Activated CD8-positive, alpha-beta memory T cell treated with anti-CD3 and anti-CD28 coated beads, Interleukin-2, amount 50 U/mL, for 48 hours (primary cell): ENCODE measurements at regions not wholly inside any gene's neighbourhood (a gene's known extent, or its start where the extent isn't known, plus 50 kb on each side); places are given as distances from the start of the nearest gene placed in this dataset.

Experiments used
- DNase-seq: peaks from one replicate; pipeline ENCODE4 v3.0.0-alpha.2; 2020

DNA sequence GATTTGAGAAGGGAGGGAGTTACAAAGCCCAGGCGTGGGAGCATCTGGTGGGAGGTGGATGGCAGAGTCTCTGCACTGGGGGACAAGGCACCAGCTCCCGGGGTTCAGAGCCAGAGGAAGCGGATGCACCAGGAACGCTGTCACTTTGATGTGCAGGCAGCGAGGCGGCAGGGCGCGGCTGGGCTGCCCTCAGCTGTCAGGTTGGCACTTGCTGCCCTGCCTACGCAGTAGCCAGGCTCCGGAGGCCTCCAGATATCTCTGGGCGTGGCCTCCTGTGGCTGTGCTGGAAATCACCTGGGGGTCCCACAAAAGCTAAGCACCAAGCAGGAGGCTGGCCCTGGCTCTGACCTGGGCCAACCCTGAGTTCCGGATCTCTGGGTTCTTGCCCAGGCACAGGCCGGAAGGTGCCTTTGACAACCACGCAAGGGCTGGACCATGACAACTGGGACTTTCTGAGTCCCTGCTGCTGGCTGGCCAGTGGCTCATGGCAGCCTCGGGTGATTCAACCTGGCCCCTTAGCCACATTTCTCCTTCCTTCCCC, 62.1 kb upstream of the MAP1LC3B2 start:
- no peak for DNase-seq

DNA sequence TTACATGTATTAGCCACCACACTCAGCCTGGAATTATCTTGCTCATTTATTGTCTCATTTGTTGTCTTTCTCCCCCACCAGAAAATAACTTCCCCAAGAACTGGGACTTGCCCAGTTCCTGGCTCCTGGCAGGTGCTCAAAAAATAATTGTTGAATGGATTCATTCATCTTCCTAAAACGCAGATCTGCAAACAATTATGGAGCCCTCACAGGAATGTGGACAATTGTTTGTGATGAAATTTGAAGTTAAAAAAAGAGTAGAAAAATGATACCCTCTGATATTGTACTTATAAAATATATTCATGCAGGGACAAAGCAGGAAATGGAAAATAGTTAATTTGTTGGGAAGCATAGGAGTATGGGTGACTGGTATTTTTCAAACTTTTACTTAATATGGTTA, 60.7 kb upstream of the MAP1LC3B2 start:
- DNase-seq, result no peak

DNA sequence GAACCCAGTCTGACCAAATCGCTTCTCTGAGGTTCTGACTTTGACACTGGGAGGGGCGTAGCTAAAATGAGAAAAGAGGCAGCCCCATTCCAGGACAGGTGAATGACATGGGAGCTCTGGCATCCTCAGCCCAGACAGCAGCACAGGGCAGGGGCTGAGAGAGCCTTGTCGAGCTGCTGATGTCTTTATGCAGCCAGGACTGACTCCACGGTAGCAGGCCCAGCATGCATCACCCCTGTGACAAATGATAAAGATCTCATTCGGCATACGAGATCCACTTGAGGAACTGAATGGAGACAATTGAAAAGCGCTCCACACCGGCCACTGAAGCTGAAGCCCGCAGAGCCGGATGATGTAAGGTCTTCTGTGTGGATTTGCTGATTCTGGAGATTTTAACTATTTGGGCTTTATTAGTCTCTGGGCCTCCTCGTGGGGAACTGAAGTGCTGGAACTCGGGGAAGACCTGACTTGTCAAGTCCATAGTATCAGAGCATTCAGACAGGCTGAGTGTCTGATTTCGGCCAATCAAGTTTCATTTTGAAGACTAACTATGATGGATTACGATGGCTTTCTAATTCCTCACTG, 56.9 kb upstream of the MAP1LC3B2 start:
- DNase-seq, result no peak

DNA sequence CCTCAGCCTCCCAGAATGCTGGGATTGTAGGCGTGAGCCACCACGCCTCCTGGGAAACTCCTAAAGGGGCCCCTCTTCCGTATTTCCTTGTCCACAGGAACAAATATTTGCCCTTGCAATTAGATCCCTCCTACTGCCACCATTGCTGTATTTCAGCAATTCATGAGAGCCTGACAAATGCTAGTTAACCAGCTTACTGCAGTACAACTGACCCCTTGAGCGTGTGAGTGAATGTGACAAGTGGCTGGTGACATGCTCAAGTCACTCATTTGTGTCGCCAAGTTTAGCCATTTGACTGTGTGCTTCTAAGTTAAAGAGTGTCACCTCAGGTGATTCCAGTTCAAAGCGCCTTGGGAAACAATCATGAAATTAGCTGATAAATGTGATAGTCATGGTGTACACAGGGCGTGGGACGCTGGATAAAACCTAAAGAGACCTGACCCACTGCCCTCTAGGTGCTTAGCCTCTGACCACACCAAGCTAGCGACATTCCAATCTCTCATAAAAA, 56.1 kb upstream of the MAP1LC3B2 start:
- DNase-seq, result no peak

DNA sequence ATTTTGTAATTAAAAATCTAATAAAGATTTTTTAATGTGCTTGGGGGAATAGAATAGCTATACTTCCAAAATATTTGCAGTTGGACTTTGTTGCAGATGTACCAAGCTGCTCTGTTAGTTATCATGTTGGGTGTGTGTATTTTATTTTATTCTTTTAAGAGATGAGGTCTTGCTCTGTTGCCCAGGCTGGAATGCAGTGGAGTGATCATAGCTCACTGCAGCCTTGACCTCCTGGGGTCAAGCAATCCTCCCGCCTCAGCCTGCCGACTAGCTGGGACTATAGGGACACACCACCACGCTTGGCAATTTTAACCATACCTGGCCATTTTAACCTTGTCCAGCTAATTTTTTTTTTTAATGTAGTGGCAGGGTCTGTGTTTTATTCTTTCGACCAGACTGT, 54.7 kb upstream of the MAP1LC3B2 start:
- DNase-seq, result no peak

DNA sequence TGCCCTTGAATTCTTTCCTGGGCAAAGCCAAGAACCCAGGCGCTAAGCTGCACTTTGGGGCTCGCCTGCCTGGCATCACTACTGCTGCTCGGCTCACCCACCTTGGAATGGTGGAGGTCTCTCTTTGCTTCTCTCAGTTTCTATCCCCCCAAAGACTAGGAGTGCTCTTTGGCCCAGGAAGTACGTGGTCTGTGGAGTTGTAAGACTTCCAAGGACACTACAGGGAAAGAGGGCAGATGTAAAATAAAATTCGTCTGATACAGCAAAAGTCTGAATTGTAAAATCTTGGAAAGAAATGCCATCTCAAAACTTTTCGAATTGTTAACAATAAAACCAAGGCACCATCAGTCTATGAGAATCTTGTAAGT, 52.5 kb upstream of the MAP1LC3B2 start:
- no peak for DNase-seq

DNA sequence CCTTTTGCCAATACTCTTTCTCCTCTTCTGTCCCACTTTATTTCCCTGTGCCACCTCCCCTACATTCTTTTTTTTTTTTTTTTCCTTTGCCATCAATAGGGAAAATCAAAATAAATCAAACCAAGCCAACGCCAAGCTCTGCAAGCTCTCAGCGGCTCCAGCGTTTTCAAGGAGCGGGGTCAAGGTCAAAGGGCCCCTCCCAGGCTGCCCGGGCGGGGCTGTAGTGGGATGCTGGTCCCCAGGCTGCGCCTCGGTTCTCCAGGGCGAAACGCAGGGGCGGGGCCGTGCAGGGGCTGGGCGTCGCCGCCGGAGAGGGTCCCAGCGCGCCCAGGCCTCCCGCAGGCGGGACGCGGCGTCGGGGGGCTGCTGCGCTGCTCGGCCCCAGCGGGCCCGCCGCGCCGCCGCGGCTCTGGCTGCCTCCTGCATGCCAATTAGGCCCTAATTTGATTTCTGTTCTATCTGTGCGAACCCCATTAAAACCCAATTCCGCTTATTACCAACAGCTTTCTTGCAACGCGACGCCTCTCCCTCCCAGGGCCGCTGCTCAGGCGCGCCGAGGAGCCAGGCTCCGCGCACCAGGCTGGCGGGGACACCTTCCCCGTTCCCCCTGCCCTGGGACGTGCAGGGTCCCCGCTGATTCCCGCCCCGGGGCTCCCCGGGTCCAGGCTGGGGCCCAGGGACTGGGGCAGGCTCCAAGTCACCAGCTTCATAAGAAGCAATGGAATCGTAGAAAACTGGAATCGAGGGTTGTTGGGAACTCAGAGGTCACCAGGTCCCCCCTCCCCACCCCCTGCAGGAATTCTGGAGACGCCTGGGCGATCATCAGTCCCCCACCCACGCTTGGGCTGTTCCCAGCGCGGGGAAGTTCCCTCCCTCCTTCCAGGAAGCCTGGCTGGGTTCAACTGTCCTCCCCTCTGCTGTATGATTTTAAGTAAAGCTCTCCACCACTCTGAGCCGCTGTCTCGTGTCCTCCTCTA, 50.7 kb upstream of the MAP1LC3B2 start:
- DNase-seq, result peak; percentile 73
